ENCODE measurements at regions not wholly inside any gene's neighbourhood (a gene's known extent, or its start where the extent isn't known, plus 50 kb on each side); places are given as distances from the start of the nearest gene placed in this dataset.
"Not testable (repeated sequence)": the region's sequence is repeated elsewhere in the genome, so short reads cannot be mapped to it uniquely, and the experiment has no call there.

DNA sequence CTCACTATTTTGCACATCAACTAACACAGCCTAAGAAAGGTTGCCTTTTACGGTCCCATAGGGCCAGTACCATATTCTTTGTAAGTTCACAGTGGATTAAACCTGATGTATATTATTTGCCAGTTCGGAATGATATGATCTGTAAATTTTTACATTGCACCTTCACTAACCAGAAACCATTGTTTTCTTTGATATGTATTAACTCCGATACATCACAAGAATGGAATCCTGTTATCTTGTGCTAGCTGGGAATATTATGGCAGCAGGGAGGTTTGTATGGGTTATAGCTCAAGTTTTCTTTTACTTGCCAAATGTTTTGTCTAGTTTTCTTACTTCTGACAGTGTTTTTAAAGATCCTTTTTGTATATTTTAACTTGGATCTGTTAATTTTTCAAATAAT, 51.4 kb upstream of the S1PR1 start:
- DNase-seq, result no peak

DNA sequence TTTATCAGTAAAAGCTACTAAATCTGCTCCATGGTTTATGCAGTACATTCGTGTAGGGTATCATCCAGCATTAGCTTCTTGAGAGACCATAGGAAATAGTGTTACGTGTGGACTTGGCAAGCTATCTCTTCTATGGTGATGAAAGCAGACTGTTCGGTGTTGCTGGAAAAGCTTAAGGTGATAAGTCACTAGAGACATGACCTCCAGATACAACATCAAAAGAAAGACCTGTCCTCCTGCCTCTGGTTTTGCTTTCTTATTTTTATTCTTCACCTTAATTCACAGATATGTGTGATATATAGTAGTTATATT, 53.5 kb upstream of the S1PR1 start:
- no peak for DNase-seq

DNA sequence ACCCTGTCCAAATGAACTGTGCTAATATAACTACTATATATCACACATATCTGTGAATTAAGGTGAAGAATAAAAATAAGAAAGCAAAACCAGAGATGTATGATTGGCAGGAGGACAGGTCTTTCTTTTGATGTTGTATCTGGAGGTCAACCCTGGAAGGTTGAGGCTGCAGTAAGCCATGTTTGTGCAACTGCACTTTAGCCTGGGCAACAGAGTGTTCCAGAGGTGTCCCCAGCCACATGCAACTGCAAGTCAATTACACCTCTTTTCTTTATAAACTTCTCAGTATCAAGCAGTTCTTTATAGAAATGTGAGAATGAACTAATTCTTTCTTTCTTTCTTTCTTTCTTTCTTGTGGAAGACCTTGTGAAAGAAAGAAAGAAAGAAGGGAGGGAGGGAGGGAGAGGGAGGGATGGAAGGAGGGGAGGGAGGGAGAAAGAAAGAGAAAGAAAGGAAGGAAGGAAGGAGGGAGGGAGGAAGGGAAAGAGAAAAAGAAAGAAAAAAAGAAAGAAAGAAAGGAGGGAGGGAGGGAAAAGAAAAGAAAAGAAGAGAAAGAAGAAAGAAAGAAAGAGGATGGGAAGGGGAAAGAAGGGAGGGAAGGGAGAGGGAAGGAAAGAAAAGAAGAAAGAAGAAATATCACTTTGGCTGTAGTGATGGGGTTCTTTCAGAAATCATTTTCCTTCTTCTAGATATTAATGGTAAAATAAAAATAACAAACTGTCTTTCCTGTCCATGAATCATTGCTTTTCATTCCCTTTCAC, 54.0 kb upstream of the S1PR1 start:
- DNase-seq, result no peak

DNA sequence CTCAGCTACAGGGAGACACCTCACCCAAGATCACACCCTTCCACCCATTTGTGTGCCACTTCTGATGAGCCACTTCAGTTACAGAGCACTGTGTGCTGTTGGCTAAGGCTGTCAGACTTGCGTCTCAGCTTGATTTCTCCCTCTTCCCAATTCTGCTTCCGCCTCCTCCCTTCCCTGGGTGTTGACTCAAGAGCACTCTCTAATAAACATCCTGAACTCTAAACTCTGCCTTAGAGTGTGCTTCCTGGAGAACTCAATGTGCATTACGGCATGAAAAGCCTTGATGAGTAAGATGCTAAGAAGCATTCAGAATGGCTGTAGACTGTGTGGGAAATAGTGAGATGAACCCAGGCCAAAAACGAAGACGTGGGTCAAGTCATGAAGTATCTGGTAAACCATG, 54.9 kb upstream of the S1PR1 start:
- DNase-seq, result no peak

GRCh38 chr1:101178688-101179491, 57.9 kb upstream of the S1PR1 start:
- DNase-seq, result no peak

GRCh38 chr1:101178341-101178687, 58.5 kb upstream of the S1PR1 start:
- DNase-seq, result no peak

GRCh38 chr1:101175886-101176285, 60.9 kb upstream of the S1PR1 start:
- DNase-seq, result no peak

DNA sequence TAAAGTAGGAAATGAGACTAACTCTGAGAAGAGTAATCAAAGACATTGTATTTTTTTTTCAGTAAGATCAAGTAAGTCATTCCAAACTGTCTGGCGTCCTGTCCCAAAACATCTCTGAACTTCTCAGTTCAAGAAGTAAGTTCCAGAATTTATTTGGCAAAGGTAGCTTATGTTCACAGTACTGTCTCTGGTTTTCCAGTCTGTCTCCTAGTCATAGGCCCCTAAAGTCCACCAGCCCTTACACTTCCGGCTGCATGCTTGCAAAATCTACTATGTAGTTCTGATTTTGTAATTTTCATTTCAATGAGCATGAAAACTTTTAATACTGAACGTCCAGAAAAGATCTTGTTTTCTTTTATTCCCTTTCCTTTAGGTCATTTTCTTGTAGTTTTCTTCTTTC, 61.4 kb upstream of the S1PR1 start:
- DNase-seq, result no peak

GRCh38 chr1:101174722-101175121, 62.1 kb upstream of the S1PR1 start:
- no peak for DNase-seq

- not testable (repeated sequence) for DNase-seq
Observed at GRCh38 chr1:101174298-101174697, 62.5 kb upstream of the S1PR1 start.

DNA sequence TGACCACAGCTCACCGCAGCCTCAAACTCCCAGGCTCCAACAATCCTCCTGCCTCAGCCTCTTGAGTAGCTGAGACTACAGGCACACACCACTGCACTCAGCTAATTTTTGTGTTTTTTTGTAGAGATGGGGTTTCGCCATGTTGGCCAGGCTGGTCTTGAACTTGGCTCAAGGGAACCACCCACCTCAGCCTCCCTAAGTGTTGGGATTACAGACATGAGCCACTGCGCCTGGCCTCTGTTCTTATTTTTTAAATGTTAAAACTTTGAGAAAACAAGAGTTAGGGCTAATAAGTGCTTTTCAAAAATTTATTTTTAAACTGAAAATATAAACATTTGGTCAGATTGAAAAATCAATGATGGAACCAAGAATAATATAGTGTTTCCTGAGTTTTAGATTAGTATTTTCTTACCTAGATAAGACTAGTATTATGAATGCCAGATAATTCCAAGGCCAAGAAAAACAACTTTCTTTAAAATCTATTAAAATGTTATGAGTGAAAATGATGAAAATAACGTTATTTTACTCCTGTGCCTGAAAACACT, 66.2 kb upstream of the S1PR1 start:
- no peak for DNase-seq

GRCh38 chr1:101167891-101168290, 68.9 kb upstream of the S1PR1 start:
- DNase-seq, result no peak

GRCh38 chr1:101166583-101167120, 70.2 kb upstream of the S1PR1 start:
- no peak for DNase-seq

- no peak for DNase-seq
Observed at GRCh38 chr1:101165954-101166353, 70.9 kb upstream of the S1PR1 start.

DNA sequence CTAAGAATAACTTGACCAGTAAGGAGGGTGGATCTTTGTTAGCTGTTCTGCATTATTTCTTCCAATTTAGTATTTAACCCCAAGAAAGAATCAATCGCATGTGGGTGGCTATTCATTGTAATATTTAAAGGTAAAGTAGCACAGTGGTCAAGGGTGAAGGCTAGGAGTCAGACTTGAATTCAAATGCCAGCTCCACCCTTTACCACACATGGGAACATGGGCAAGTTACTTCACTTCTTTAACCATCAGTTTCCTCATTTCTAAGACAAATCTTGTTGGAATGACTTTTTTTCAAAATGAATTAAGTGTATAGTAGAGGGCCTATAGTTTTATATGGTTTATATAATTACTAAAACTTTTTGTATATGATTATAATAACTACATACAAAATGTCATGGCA, 71.3 kb upstream of the S1PR1 start:
- DNase-seq, result no peak

GRCh38 chr1:101164776-101165175, 72.0 kb upstream of the S1PR1 start:
- no peak for DNase-seq

- no peak for DNase-seq
Observed at GRCh38 chr1:101162736-101163735, 73.8 kb upstream of the S1PR1 start.

GRCh38 chr1:101162300-101162699, 74.5 kb upstream of the S1PR1 start:
- no peak for DNase-seq

DNA sequence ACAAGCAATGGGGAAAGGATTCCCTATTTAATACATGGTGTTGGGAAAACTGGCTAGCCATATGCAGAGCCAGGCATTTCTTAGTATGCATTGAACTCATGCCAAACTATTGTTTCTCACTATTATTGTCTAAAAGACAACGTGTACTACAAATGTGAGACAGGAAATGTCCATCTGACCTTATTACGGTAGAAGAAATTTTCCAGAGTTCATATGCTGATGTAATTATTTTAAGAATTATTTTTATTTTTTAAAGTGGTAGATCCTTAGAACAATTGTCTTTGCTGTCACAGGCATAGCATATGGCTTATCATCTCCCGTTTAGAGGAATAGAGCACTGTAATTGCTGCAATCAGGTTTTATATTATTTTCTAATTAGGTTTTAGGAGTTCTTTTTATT, 75.2 kb upstream of the S1PR1 start:
- no peak for DNase-seq

- no peak for DNase-seq
Observed at GRCh38 chr1:101158424-101158823, 78.4 kb upstream of the S1PR1 start.

GRCh38 chr1:101154547-101154946, 82.3 kb upstream of the S1PR1 start:
- DNase-seq, result no peak

- DNase-seq, result no peak
Observed at GRCh38 chr1:101153692-101154091, 83.1 kb upstream of the S1PR1 start.

Measured in hypothalamus (tissue), 51 donors.